H7 (cell line): ENCODE measurements at regions not wholly inside any gene's neighbourhood (a gene's known extent, or its start where the extent isn't known, plus 50 kb on each side); places are given as distances from the start of the nearest gene placed in this dataset.
"Not testable (repeated sequence)": the region's sequence is repeated elsewhere in the genome, so short reads cannot be mapped to it uniquely, and the experiment has no call there.

ENCODE experiments used
- DNase-seq: peaks from one replicate; pipeline ENCODE4 v3.0.0; 2012
- H3K27me3 ChIP-seq: 2 replicates; pipeline ENCODE4 v1.6.0; 2011; ENCODE audit warnings: mild to moderate bottlenecking, low read length; ENCODE audit not compliant: control insufficient read depth, insufficient read depth
- H3K36me3 ChIP-seq: replicated peaks from 2 replicates; pipeline ENCODE4 v1.5.1; 2011; ENCODE audit warnings: low read length; ENCODE audit not compliant: control insufficient read depth, insufficient read depth
- H3K4me3 ChIP-seq: 2 replicates; pipeline ENCODE4 v1.5.1; 2011; ENCODE audit warnings: low read depth, mild to moderate bottlenecking, control low read depth, low read length, moderate library complexity; ENCODE audit not compliant: insufficient read depth

DNA sequence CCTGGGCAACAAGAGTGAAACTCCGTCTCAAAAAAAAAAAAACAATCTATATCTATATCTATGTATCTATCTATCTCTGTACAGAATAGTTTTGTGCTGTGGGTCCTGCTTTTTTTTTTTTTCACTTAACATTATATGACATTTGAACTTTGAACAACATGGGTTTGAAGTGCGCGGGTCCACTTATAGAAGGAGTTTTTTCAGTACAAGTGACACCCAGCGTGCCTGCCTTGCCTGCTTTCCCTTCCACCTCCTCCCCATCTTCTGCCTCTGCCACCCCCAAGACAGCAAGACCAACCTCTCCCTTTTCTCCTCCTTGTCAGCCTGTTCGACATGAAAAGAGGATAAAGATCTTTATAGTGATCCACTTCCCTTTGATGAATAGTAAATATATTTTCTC, 102.2 kb upstream of the KCNG1 start:
- Histone ChIP-seq H3K27me3 (no peaks in the 10 kb centered on the region), H3K36me3 (no peaks in the 10 kb centered on the region), H3K4me3 (no peak overlapping the region)
- DNase-seq = no peak

DNA sequence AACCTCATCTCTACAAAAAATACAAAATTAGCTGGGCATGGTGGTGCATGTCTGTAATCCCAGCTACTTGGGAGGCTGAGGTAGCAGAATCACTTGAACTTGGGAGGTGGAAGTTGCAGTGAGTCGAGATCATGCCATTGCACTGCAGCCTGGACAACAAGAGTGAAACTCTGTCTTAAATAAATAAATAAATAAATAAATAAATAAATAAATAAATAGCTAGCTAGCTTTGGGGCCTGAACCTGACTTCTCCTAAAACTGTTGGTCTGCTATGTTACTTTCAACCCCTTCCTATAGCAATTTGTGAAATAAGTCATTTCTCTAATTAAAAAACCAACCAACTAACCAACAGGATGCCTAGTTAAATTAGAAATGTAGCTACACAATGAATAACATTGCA, 101.0 kb upstream of the KCNG1 start:
- not testable (repeated sequence) for DNase-seq, H3K4me3 ChIP-seq, H3K36me3 ChIP-seq, H3K27me3 ChIP-seq

DNA sequence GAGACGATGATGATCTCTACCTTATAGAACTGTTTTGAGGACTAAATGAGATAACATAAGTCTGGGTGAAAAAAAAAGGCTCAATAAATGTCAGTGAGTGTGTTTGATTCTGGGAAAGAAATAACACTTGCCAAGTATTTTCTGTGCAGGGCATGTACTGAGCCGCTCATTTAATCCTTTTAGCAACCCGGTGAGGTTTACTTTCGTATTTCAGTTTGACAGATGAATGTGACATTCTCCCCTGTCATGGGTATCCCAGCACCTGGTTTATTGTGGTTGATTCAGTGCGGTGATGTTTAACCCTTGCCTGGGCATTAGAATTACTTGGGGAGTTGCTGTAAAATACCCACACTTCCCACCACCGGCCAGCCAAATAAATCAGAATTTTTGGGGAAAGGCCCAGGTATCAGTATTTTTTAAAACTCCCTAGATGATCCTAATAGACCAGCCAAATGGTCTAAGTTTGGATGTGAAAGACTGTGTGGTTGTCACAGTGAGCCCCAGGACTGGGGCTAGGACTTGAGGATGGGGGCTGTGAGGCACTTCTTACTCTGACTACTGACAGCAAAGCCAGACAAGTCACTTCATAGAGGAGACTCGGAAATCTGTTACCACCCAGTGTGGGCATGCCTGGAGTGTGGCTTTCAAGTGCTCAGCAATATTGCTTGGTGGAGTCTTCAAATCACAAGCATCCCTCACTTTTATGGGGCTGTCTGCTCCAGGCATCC, 100.2 kb upstream of the KCNG1 start:
- no peak overlapping the region for H3K4me3 ChIP-seq
- no peak for DNase-seq

DNA sequence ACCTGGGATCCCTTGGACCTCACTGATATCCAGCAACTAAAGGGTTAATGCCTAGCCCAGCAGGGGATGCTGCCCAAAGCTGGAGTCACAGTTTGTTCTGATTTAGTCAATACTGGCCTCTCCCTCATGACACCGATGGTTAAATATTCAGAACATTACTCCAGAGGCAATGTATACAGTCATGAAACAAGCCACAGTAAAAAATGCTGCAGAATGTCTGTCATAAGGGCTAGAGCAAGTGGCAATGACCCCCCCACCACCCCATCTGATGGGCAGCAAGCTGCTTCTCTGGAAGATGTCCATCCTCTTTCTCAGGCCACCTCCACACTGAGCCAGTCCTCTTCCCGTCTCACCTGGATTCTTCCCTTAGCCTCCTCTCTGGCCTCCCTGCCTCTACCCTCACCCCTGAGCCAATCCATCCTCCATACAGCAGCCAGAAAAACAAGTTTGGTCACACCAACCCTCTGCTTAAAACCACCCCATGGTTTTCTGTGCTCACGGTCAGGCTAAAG, 99.0 kb upstream of the KCNG1 start:
- peak; percentile 64 for DNase-seq
- H3K27me3 ChIP-seq = no peaks in the 10 kb centered on the region
- no peaks in the 10 kb centered on the region for H3K36me3 ChIP-seq
- H3K4me3 ChIP-seq = no peak overlapping the region

More for the DNA sequence above, 100.2 kb upstream of the KCNG1 start:
- Histone ChIP-seq H3K36me3 (no peaks in the 10 kb centered on the region), H3K27me3 (no peaks in the 10 kb centered on the region)

DNA sequence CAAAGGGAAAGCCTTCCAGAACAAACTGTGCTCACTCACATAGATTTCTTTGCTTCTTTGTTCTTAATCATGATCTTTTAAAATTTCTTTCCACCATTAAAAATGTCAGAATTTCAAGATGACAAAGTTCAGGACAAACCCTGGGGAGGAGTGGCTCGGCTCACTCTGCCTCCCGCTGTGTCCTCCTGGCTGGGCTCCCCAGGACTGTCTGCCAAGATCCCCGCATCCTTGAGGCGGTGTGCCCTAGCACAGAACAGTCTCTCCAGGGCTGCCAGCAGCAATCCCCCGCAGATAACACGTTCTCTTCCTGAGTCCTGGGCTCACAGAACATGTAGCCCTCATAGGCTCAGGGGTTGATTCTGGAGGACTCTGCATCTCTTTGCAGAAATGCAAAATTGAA, 98.4 kb upstream of the KCNG1 start:
- H3K36me3 ChIP-seq = no peaks in the 10 kb centered on the region

DNA sequence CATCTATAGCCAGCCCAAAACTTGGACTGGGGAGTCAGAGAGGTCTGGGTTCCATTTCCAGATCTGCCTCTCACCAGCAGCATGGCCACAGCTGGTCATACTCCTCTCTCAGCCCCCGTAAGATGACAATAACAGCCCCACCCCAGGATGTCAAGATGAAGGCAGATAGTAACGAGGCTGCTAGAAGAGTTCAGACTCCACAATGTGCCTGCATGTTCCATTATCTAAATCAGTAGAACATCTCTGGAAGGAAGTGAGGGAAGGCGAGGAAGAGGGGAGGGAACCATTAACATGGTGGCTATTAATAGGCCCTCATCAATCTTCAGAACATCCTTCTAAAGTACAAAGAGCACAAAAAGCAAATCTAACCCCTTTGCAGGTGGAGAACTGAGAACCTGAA, 98.0 kb upstream of the KCNG1 start:
- Histone ChIP-seq H3K27me3 (no peaks in the 10 kb centered on the region), H3K4me3 (no peak overlapping the region), H3K36me3 (no peaks in the 10 kb centered on the region)
- no peak for DNase-seq

More for the DNA sequence above, 98.4 kb upstream of the KCNG1 start:
- H3K4me3 ChIP-seq = no peak overlapping the region
- peak; percentile 37 for DNase-seq
- H3K27me3 ChIP-seq = no peaks in the 10 kb centered on the region

DNA sequence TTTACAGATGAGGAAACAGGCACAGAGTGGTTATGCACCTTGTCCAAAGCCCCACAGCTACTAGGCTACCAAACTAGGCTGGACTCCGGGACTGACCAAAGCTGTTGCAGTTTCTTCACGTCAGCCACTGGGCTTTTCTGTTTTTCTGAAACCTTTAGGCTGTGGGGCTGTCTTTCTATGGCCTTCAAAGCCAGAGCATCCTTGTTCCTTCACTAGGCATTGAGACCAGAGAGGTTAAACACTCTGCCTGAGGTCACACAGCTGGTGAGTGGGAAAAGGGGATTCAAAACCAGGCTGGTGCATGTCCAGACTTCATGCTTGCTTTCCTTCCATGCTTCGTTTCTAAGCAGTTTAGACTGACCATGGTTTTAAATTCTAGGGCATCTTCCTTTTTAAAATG, 97.5 kb upstream of the KCNG1 start:
- Histone ChIP-seq H3K27me3 (no peaks in the 10 kb centered on the region), H3K36me3 (no peaks in the 10 kb centered on the region), H3K4me3 (no peak overlapping the region)
- no peak for DNase-seq

DNA sequence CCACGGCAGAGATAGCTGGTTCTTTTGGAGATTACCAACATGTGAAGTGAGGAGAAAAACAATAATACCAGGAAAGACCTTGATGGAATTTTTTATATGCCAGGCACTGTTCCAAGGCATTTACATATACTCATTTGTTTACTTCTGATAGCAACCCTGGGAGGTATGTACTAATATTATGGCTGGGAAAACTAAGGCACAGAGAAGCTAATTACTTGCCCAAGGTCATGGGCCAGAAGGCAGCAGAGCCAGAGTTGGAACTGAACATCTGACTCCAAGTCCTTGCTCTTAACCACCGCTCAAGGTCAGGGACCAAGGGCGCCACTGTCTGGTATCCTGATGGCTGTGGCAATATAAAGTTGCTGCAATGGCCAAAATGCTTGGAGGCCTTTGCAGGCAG, 97.0 kb upstream of the KCNG1 start:
- no peak for DNase-seq
- no peaks in the 10 kb centered on the region for H3K36me3 ChIP-seq
- no peak overlapping the region for H3K4me3 ChIP-seq
- no peaks in the 10 kb centered on the region for H3K27me3 ChIP-seq

DNA sequence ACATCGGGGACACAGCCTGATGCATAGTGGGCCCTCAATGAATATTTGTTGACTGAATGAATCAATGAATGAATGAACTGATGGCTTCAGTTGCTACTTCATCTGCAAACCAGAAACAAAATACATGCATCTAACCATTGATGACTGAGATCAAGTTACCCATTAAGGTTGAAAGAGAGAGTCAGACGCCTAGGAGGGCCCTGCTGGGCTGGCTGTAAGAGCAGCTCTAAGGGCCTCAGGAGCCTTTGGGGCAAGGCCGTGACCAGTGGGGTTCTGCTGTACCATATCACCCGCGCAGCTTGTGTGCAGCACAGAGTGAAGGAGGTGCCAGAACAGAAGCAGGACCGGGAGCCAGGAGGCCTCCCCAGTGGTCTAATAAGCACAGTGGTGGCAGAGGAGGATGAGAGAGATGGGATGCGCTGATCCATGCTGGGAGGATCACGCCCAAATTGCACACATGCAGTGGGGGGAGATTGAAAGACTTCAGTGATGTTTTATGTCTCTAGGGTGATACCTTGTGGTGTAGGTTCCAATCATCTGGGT, 96.1 kb upstream of the KCNG1 start:
- Histone ChIP-seq H3K27me3 (no peaks in the 10 kb centered on the region), H3K36me3 (no peaks in the 10 kb centered on the region), H3K4me3 (no peak overlapping the region)
- no peak for DNase-seq

DNA sequence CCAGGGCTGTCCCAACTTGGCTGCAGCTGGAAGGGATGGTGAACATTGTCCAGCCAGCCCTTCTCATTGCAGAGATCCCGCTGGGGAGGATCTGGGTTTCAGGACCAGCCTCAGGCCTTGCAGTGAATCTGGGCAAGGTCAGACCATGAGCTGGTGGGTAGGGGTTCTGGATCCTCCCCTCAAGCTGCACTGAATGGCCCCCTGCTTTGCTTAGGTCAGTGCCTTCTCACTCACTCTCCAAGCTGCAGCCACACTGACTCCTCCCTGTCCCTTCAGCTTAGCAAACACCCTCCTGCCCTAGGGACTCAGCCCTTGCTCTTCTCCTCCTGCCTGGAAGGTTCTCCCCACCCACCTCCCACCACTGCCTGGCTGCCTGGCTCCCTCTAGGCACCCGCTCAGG, 95.3 kb upstream of the KCNG1 start:
- H3K4me3 ChIP-seq = no peak overlapping the region
- H3K36me3 ChIP-seq = no peaks in the 10 kb centered on the region
- H3K27me3 ChIP-seq = no peaks in the 10 kb centered on the region
- no peak for DNase-seq

DNA sequence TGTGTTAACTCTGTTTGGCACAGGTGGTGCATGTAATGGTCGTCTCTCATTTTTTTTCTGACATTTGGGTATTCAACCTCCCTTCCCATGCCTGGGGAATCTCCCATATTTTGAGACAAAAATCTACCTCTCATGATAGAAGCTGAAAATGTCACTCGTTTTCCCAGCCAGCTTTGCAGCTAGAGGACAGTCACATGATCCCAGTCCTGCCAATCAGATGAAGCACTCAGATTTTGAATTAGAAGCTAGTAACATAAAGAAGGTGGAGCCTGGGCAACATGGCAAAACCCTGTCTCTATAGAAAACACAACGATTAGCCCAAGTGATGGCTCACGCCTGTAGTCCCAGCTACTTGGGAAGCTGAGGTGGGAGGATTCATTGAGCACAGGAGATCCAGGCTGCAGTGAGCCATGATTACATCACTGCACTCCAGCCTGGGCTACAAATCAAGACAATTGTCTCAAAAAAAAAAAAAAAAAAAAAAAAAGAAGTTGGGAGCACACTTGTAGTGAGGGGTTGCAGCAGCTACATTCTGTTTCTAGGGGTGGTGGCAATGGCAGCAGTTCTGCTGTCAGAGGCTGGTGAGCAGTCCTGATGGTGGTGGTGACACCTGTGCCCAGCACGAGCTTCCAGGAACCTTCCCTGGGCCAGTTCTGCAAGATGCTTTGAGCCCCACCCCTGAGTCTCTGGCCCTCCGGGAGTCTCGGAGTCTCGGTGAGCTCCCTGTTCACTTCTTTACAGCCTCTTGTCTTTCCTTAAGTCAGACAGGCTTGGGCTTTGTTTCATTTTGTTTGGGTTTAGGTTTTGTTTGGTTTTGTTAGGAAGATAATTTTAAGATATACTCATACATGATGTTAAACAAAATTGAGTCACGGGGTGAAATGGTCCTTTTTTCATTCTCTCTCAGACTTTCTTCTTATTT, 94.1 kb upstream of the KCNG1 start:
- no peak for DNase-seq
- H3K4me3 ChIP-seq = no peak overlapping the region
- no peaks in the 10 kb centered on the region for H3K27me3 ChIP-seq
- H3K36me3 ChIP-seq = no peaks in the 10 kb centered on the region

DNA sequence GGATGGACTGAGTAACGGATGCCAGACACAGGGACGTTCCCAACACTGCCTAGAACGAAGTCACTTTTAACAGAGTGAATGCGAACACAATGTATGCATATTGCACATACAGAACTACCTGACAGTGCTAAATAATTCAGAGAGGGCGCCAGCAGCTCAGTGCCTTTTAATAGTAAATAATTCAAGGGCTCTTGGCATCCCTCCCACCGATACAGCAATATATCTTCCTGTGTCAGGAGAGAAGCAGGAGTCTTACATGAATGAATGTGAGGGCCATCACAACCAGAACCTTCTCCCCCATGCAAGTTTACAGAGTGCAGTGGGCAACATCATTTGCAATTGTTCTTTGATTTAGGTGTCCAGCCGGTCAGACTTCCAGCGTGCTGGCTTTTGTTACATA, 88.4 kb upstream of the KCNG1 start:
- no peak for DNase-seq
- Histone ChIP-seq H3K4me3 (no peak overlapping the region), H3K27me3 (no peaks in the 10 kb centered on the region), H3K36me3 (no peaks in the 10 kb centered on the region)

DNA sequence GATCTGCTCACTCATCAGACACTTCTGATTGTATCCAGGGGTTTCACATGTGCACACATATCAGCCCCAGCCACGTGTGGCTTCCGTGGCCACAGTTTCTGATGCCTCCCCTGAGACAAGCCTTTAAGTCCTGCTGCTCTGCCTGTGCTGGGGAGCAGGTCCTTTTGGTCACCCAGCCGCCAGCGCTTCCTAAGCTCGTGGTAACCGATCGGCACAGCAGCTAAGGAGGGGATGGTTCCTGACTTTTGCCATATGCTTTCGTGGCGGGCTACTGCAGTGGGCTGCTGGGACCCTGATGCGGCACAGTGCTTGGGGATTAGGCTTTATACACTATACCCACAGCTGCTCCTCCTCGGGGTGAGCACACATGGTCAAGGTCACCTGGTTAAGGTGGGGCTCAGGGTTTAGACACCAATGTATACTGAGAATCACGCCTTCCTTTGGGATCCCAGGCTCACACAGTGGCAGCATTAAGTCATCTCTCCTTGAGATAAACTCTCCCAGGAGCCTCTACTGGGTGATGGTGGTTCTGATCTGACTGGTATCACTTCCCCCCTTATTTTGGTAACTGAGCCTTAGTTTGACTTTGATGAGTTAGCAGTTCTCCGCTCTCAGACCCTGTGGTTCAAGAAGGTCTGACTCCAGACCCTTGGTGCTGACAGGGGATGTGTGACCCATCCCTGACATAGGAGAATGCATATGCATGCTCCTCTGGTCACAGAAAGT, 85.9 kb upstream of the KCNG1 start:
- no peaks in the 10 kb centered on the region for H3K36me3 ChIP-seq
- no peak overlapping the region for H3K4me3 ChIP-seq
- H3K27me3 ChIP-seq = no peaks in the 10 kb centered on the region
- DNase-seq = no peak

DNA sequence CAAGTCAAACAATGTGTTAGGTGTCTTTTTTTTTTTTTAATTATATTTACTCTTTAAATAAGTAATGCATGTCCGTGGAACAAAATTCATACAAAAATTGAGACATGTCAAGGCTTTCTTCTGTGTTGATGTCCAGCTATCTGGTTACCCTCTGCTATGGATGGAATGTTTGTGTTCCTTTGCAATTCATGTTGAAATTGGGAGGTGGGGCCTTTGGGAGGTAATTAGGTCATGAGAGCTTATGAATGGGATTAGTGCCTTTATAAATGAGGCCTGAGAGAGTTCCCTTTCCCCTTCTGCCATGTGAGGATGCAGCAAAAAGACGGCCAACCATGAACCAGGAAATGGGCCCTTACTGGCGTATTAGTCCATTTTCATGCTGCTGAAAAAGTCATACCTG, 83.1 kb upstream of the KCNG1 start:
- Histone ChIP-seq H3K4me3 (no peak overlapping the region), H3K36me3 (no peaks in the 10 kb centered on the region)

More for the DNA sequence above, 83.1 kb upstream of the KCNG1 start:
- DNase-seq = no peak
- no peaks in the 10 kb centered on the region for H3K27me3 ChIP-seq
